CD4-positive, CD25-positive, alpha-beta regulatory T cell (primary cell): ENCODE measurements at regions not wholly inside any gene's neighbourhood (a gene's known extent, or its start where the extent isn't known, plus 50 kb on each side); places are given as distances from the start of the nearest gene placed in this dataset.
A peak's percentile ranks its signal among the peaks of the same experiment; 100 is the strongest.

Source experiments
- ATAC-seq, 2 donors: fragments of 150-1000 bp; cut with Tn5 transposase; one replicate each; pipeline ENCODE4 v1.10.0; 2021; ENCODE audit warnings: low read depth in 2 of 2, moderate number of reproducible peaks in 2 of 2, moderate library complexity in 1 of 2
- DNase-seq, 3 donors: peaks; one replicate each; pipeline versions ENCODE4 v3.0.0 to v3.0.0-alpha.2; 2012 to 2022; ENCODE audit warnings: mixed read lengths in 1 of 3
- H3K27ac ChIP-seq: one replicate; pipeline ENCODE4 v1.7.0; 2013; ENCODE audit warnings: mild to moderate bottlenecking, low read length; ENCODE audit not compliant: insufficient read depth, poor library complexity, severe bottlenecking
- H3K27me3 ChIP-seq: one replicate; pipeline ENCODE4 v1.7.0; 2013; ENCODE audit warnings: low read length; ENCODE audit not compliant: control insufficient read depth, insufficient read depth
- H3K36me3 ChIP-seq: one replicate; pipeline ENCODE4 v1.7.0; 2013; ENCODE audit warnings: mild to moderate bottlenecking, low read length, moderate library complexity; ENCODE audit not compliant: control insufficient read depth, insufficient read depth
- H3K4me1 ChIP-seq: 2 replicates; pipeline ENCODE4 v1.7.0; 2013; ENCODE audit warnings: mild to moderate bottlenecking, low read length; ENCODE audit not compliant: insufficient read depth, control insufficient read depth, poor library complexity, severe bottlenecking
- H3K4me3 ChIP-seq: one replicate; pipeline ENCODE4 v1.7.0; 2013; ENCODE audit warnings: low read depth, mild to moderate bottlenecking, low read length, moderate library complexity
- H3K9me3 ChIP-seq, 2 experiments: 1 replicate in 1 of 2; 2 replicates in 1 of 2; pipeline ENCODE4 v1.7.0; 2013; ENCODE audit warnings: low read length in 2 of 2, mild to moderate bottlenecking in 1 of 2, moderate library complexity in 1 of 2; ENCODE audit not compliant: control insufficient read depth in 2 of 2
- H3K27ac Mint-ChIP-seq, 3 donors: one replicate each; pipeline ENCODE4 v1.8.0; 2020 to 2022; ENCODE audit warnings: mild to moderate bottlenecking in 3 of 3, mixed read lengths in 3 of 3, moderate library complexity in 2 of 3
- H3K27me3 Mint-ChIP-seq: one replicate; pipeline ENCODE4 v1.8.0; 2022; ENCODE audit warnings: mild to moderate bottlenecking, mixed read lengths
- H3K36me3 Mint-ChIP-seq: one replicate; pipeline ENCODE4 v1.8.0; 2020; ENCODE audit warnings: mixed read lengths
- H3K4me1 Mint-ChIP-seq, 4 donors: one replicate each; pipeline ENCODE4 v1.8.0; 2020 to 2022; ENCODE audit warnings: mixed read lengths in 4 of 4, mild to moderate bottlenecking in 1 of 4
- H3K4me3 Mint-ChIP-seq, 4 donors: one replicate each; pipeline ENCODE4 v1.8.0; 2020 to 2022; ENCODE audit warnings: mild to moderate bottlenecking in 4 of 4, mixed read lengths in 4 of 4, moderate library complexity in 3 of 4
- H3K9me3 Mint-ChIP-seq, 7 donors: one replicate each; pipeline ENCODE4 v1.8.0; 2020 to 2022; ENCODE audit warnings: mixed read lengths in 7 of 7, mild to moderate bottlenecking in 3 of 7, moderate library complexity in 2 of 7

GRCh38 chr2:147351784-147352183 is 493.0 kb upstream of the ACVR2A start:
- ATAC-seq, result no peak
- Histone ChIP-seq H3K4me1 (no peaks in the 10 kb centered on the region), H3K4me3 (no peak overlapping the region), H3K9me3 (no peaks in the 10 kb centered on the region), H3K36me3 (no peaks in the 10 kb centered on the region), H3K27me3 (no peaks in the 10 kb centered on the region), H3K27ac (no peak overlapping the region)
- Mint-ChIP-seq H3K27ac (no peak overlapping the region), H3K27me3 (peaks cover 7% of the 10 kb centered on the region), H3K4me1 (peaks cover 0 to 5% (median 0%) of the 10 kb centered on the region in 4 donors), H3K9me3 (peaks cover 0 to 3% (median 0%) of the 10 kb centered on the region in 7 donors), H3K4me3 (no peak overlapping the region), H3K36me3 (no peaks in the 10 kb centered on the region)
- DNase-seq, result no peak

GRCh38 chr2:147348931-147349555 is 495.8 kb upstream of the ACVR2A start:
- ATAC-seq (no peak), DNase-seq (no peak)
- no peaks in the 10 kb centered on the region for H3K36me3 ChIP-seq
- Mint-ChIP-seq H3K27ac (no peak overlapping the region), H3K4me3 (no peak overlapping the region), H3K9me3 (peaks cover 0 to 11% (median 0%) of the 10 kb centered on the region in 7 donors), H3K4me1 (peaks cover 0 to 5% (median 0%) of the 10 kb centered on the region in 4 donors), H3K27me3 (peaks cover 7% of the 10 kb centered on the region), H3K36me3 (no peaks in the 10 kb centered on the region)
- H3K9me3 ChIP-seq, result peaks cover 0 to 4% of the 10 kb centered on the region in 2 experiments
- H3K4me3 ChIP-seq, result no peak overlapping the region
- no peak overlapping the region for H3K27ac ChIP-seq
- H3K27me3 ChIP-seq, result no peaks in the 10 kb centered on the region
- H3K4me1 ChIP-seq, result no peaks in the 10 kb centered on the region

GRCh38 chr2:147346142-147346541 is 498.7 kb upstream of the ACVR2A start:
- Mint-ChIP-seq H3K9me3 (peaks cover 0 to 11% (median 3%) of the 10 kb centered on the region in 7 donors), H3K27ac (no peak overlapping the region), H3K27me3 (peaks cover 7% of the 10 kb centered on the region), H3K4me1 (peaks cover 0 to 5% (median 0%) of the 10 kb centered on the region in 4 donors), H3K36me3 (no peaks in the 10 kb centered on the region), H3K4me3 (no peak overlapping the region)
- no peaks in the 10 kb centered on the region for H3K36me3 ChIP-seq
- H3K9me3 ChIP-seq, result peaks cover 0 to 4% of the 10 kb centered on the region in 2 experiments
- H3K27me3 ChIP-seq, result no peaks in the 10 kb centered on the region
- H3K4me1 ChIP-seq, result no peaks in the 10 kb centered on the region
- H3K27ac ChIP-seq, result no peak overlapping the region
- H3K4me3 ChIP-seq, result no peak overlapping the region
- DNase-seq (no peak), ATAC-seq (no peak)

- DNase-seq (no peak), ATAC-seq (no peak)
- H3K36me3 ChIP-seq, result no peaks in the 10 kb centered on the region
- no peaks in the 10 kb centered on the region for H3K4me1 ChIP-seq
- Mint-ChIP-seq H3K36me3 (no peaks in the 10 kb centered on the region), H3K4me3 (no peak overlapping the region), H3K9me3 (peaks cover 0 to 11% (median 3%) of the 10 kb centered on the region in 7 donors), H3K27me3 (peaks cover 7% of the 10 kb centered on the region), H3K4me1 (peaks cover 0 to 5% (median 0%) of the 10 kb centered on the region in 4 donors), H3K27ac (no peak overlapping the region)
- H3K4me3 ChIP-seq, result no peak overlapping the region
- H3K9me3 ChIP-seq, result peaks cover 0 to 4% of the 10 kb centered on the region in 2 experiments
- H3K27me3 ChIP-seq, result no peaks in the 10 kb centered on the region
- no peak overlapping the region for H3K27ac ChIP-seq
These were observed 499.6 kb upstream of the ACVR2A start for GRCh38 chr2:147345246-147345645.

DNA sequence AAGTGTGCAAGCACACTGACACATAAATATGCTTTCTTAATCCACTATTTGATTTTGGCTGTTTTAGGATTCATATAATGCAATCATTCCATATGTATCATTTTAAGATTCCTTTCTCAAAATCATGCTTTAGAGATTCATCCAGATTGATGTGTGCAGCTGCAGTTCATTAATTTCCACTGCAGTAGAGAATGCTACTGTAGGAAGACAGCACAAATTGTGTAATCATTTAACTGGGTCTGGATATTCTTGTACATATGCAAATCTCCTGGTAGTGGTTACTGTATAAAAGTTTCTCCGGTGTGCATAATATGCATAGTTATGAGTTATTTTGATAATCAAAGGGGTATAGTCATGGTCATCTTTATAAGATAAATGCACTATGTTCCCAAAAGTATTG is 502.5 kb upstream of the ACVR2A start:
- ATAC-seq (no peak), DNase-seq (no peak)
- H3K27ac ChIP-seq, result no peak overlapping the region
- no peaks in the 10 kb centered on the region for H3K4me1 Mint-ChIP-seq
- H3K9me3 ChIP-seq, result peaks cover 0 to 4% of the 10 kb centered on the region in 2 experiments
- H3K4me3 Mint-ChIP-seq, result no peak overlapping the region
- no peaks in the 10 kb centered on the region for H3K27me3 Mint-ChIP-seq
- no peaks in the 10 kb centered on the region for H3K36me3 Mint-ChIP-seq
- H3K4me3 ChIP-seq, result no peak overlapping the region
- H3K9me3 Mint-ChIP-seq, result peaks cover 0 to 11% (median 3%) of the 10 kb centered on the region in 7 donors
- no peaks in the 10 kb centered on the region for H3K36me3 ChIP-seq
- no peak overlapping the region for H3K27ac Mint-ChIP-seq
- H3K27me3 ChIP-seq, result no peaks in the 10 kb centered on the region
- H3K4me1 ChIP-seq, result no peaks in the 10 kb centered on the region

DNA sequence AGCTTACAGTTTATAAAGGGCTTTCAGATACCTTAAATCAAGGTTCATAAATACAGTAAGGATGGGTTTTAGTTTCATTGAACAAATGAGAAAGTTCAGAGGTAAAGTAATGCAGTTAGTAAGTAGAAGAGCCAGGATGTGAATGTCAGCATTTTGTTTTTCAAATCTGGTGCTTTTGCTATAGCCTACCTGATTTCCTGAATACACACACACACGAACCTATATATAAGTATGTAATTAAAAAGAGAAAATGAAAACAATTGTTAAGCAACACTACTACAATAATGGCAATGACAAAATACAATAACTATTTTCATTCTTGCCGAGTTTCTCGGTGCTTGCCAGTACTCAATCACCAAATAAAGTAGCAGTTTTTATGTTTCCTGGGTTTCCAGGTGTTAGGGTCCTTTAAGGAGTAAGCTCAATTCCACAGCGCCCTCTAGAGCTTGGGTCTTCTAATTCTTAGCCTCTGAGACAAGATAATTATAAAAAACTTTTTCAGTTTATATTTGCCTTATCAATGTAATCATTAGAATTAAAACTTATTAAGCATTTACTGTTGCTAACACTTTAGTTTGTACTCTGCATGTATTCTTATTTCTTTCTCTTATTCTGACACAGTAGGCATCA is 512.9 kb upstream of the ACVR2A start:
- DNase-seq (peak; percentile 2 to 53 (median 47)), ATAC-seq (peak; percentile 50 to 66)
- Histone ChIP-seq H3K27ac (no peak overlapping the region), H3K4me3 (peak overlapping the region; percentile 79), H3K36me3 (no peaks in the 10 kb centered on the region), H3K4me1 (peaks cover 6% of the 10 kb centered on the region), H3K27me3 (no peaks in the 10 kb centered on the region), H3K9me3 (no peaks in the 10 kb centered on the region)
- Mint-ChIP-seq H3K4me1 (peaks cover 0 to 9% (median 4%) of the 10 kb centered on the region in 4 donors), H3K9me3 (peaks cover 0 to 7% (median 0%) of the 10 kb centered on the region in 7 donors), H3K27ac (peak overlapping the region in 1 of 3 donors; percentile 33), H3K4me3 (peak overlapping the region in 1 of 4 donors; percentile 10), H3K36me3 (no peaks in the 10 kb centered on the region), H3K27me3 (no peaks in the 10 kb centered on the region)

DNA sequence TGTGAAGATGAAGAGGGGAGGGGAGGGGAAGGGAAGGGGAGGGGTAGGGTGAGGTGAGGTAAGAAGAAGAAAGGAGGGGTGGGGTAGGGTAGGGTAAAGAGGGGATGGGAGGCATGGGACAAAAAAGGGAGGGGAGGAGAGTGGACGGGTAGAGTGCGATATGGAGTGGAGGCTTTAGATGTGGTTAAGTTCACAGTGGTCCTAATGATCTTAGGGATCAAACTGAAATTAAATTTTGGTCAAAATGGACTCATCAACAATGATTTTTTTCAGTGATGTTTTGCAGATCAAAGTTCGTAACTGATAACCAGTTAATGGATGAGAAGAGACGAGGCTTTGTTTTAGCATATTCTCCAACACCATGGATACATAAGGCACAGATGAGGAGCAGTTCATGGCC is 513.9 kb upstream of the ACVR2A start:
- ATAC-seq (no peak), DNase-seq (no peak)
- Mint-ChIP-seq H3K27ac (peak overlapping the region in 1 of 3 donors; percentile 58), H3K27me3 (no peaks in the 10 kb centered on the region), H3K4me3 (no peak overlapping the region), H3K4me1 (peaks cover 4 to 11% (median 5%) of the 10 kb centered on the region in 4 donors), H3K36me3 (no peaks in the 10 kb centered on the region), H3K9me3 (peaks cover 0 to 7% (median 0%) of the 10 kb centered on the region in 7 donors)
- no peak overlapping the region for H3K27ac ChIP-seq
- no peak overlapping the region for H3K4me3 ChIP-seq
- no peaks in the 10 kb centered on the region for H3K9me3 ChIP-seq
- H3K4me1 ChIP-seq, result peaks cover 6% of the 10 kb centered on the region
- H3K27me3 ChIP-seq, result no peaks in the 10 kb centered on the region
- no peaks in the 10 kb centered on the region for H3K36me3 ChIP-seq
